IPS-20b (cell line): ENCODE measurements at regions not wholly inside any gene's neighbourhood (a gene's known extent, or its start where the extent isn't known, plus 50 kb on each side); places are given as distances from the start of the nearest gene placed in this dataset.

Source experiments
- H3K27ac ChIP-seq: one replicate; pipeline ENCODE4 v1.5.1; 2013; ENCODE audit warnings: low read length
- H3K27me3 ChIP-seq: 2 replicates; pipeline ENCODE4 v1.6.1; 2013; ENCODE audit warnings: mild to moderate bottlenecking, low read length, inconsistent platforms; ENCODE audit not compliant: insufficient read depth
- H3K36me3 ChIP-seq: 2 replicates; pipeline ENCODE4 v1.6.1; 2013; ENCODE audit warnings: low read depth, mild to moderate bottlenecking, inconsistent platforms, low read length, moderate library complexity; ENCODE audit not compliant: insufficient read depth
- H3K4me1 ChIP-seq: 2 replicates; pipeline ENCODE4 v1.6.1; 2013; ENCODE audit warnings: mild to moderate bottlenecking, control low read depth, inconsistent platforms, low read length, moderate library complexity; ENCODE audit not compliant: insufficient read depth
- H3K4me3 ChIP-seq: 2 replicates; pipeline ENCODE4 v1.5.1; 2013; ENCODE audit warnings: mild to moderate bottlenecking, low read length, inconsistent platforms
- H3K9ac ChIP-seq: 2 replicates; pipeline ENCODE4 v1.6.1; 2013; ENCODE audit warnings: low read depth, mild to moderate bottlenecking, inconsistent platforms, low read length, moderate library complexity
- H3K9me3 ChIP-seq: 2 replicates; pipeline ENCODE4 v1.6.1; 2013; ENCODE audit warnings: mild to moderate bottlenecking, low read depth, low read length, inconsistent platforms; ENCODE audit not compliant: insufficient read depth

- Histone ChIP-seq H3K36me3 (no peaks in the 10 kb centered on the region), H3K27ac (no peak overlapping the region), H3K4me1 (no peaks in the 10 kb centered on the region), H3K4me3 (no peak overlapping the region), H3K9me3 (no peaks in the 10 kb centered on the region), H3K9ac (no peak overlapping the region), H3K27me3 (no peaks in the 10 kb centered on the region)
These were observed 766.2 kb upstream of the LRRC4C start for GRCh38 chr11:42225664-42226063.

- Histone ChIP-seq H3K4me3 (no peak overlapping the region), H3K9me3 (no peaks in the 10 kb centered on the region), H3K27ac (no peak overlapping the region), H3K36me3 (no peaks in the 10 kb centered on the region), H3K4me1 (peaks cover 35% of the 10 kb centered on the region), H3K27me3 (no peaks in the 10 kb centered on the region), H3K9ac (no peak overlapping the region)
These were observed 773.2 kb upstream of the LRRC4C start for GRCh38 chr11:42232673-42233072.

- Histone ChIP-seq H3K27ac (no peak overlapping the region), H3K9ac (peak overlapping the region; percentile 23; the same call in 1 of the 2 replicates)
These were observed 775.0 kb upstream of the LRRC4C start for GRCh38 chr11:42234451-42234951.

GRCh38 chr11:42237701-42238235 is 778.3 kb upstream of the LRRC4C start:
- Histone ChIP-seq H3K9ac (no peak overlapping the region), H3K27me3 (no peaks in the 10 kb centered on the region), H3K27ac (no peak overlapping the region), H3K36me3 (no peaks in the 10 kb centered on the region), H3K9me3 (no peaks in the 10 kb centered on the region), H3K4me1 (peaks cover 27% of the 10 kb centered on the region), H3K4me3 (no peak overlapping the region)

More at GRCh38 chr11:42234451-42234951, 775.0 kb upstream of the LRRC4C start:
- Histone ChIP-seq H3K9me3 (no peaks in the 10 kb centered on the region), H3K36me3 (no peaks in the 10 kb centered on the region), H3K27me3 (no peaks in the 10 kb centered on the region), H3K4me3 (0 out of 2 replicates have a peak overlapping the region, but pooled peaks have one; percentile 17), H3K4me1 (peaks cover 35% of the 10 kb centered on the region)

GRCh38 chr11:42239188-42239587 is 779.7 kb upstream of the LRRC4C start:
- Histone ChIP-seq H3K4me1 (peaks cover 23% of the 10 kb centered on the region), H3K9me3 (no peaks in the 10 kb centered on the region), H3K36me3 (no peaks in the 10 kb centered on the region), H3K4me3 (no peak overlapping the region), H3K27ac (no peak overlapping the region), H3K27me3 (no peaks in the 10 kb centered on the region), H3K9ac (no peak overlapping the region)

GRCh38 chr11:42243385-42243784 is 783.9 kb upstream of the LRRC4C start:
- Histone ChIP-seq H3K9me3 (no peaks in the 10 kb centered on the region), H3K36me3 (no peaks in the 10 kb centered on the region), H3K9ac (no peak overlapping the region), H3K4me3 (no peak overlapping the region), H3K27ac (no peak overlapping the region), H3K4me1 (peaks cover 14% of the 10 kb centered on the region; the same call in 1 of the 2 replicates), H3K27me3 (no peaks in the 10 kb centered on the region)

- H3K4me3 ChIP-seq = no peak overlapping the region
- no peak overlapping the region for H3K27ac ChIP-seq
- H3K9me3 ChIP-seq = no peaks in the 10 kb centered on the region
- no peaks in the 10 kb centered on the region for H3K36me3 ChIP-seq
- no peaks in the 10 kb centered on the region for H3K27me3 ChIP-seq
- no peak overlapping the region for H3K9ac ChIP-seq
- peaks cover 14% of the 10 kb centered on the region; the same call in 1 of the 2 replicates for H3K4me1 ChIP-seq
These were observed 784.9 kb upstream of the LRRC4C start for GRCh38 chr11:42244376-42244775.

GRCh38 chr11:42249401-42249800 is 789.9 kb upstream of the LRRC4C start:
- no peak overlapping the region for H3K9ac ChIP-seq
- no peak overlapping the region for H3K4me3 ChIP-seq

GRCh38 chr11:42249956-42250355 is 790.5 kb upstream of the LRRC4C start:
- no peak overlapping the region for H3K4me3 ChIP-seq
- H3K9ac ChIP-seq = no peak overlapping the region
- no peaks in the 10 kb centered on the region for H3K4me1 ChIP-seq
- no peaks in the 10 kb centered on the region; the same call in 1 of the 2 replicates for H3K9me3 ChIP-seq
- H3K27me3 ChIP-seq = no peaks in the 10 kb centered on the region
- no peak overlapping the region for H3K27ac ChIP-seq
- no peaks in the 10 kb centered on the region for H3K36me3 ChIP-seq

More at GRCh38 chr11:42249401-42249800, 789.9 kb upstream of the LRRC4C start:
- Histone ChIP-seq H3K27me3 (no peaks in the 10 kb centered on the region), H3K4me1 (peaks cover 1% of the 10 kb centered on the region; the same call in 1 of the 2 replicates), H3K27ac (no peak overlapping the region), H3K9me3 (no peaks in the 10 kb centered on the region; the same call in 1 of the 2 replicates), H3K36me3 (no peaks in the 10 kb centered on the region)

GRCh38 chr11:42251984-42252383 is 792.5 kb upstream of the LRRC4C start:
- no peaks in the 10 kb centered on the region for H3K4me1 ChIP-seq
- no peaks in the 10 kb centered on the region for H3K36me3 ChIP-seq
- no peak overlapping the region for H3K4me3 ChIP-seq
- no peaks in the 10 kb centered on the region for H3K27me3 ChIP-seq
- no peak overlapping the region for H3K27ac ChIP-seq
- no peak overlapping the region for H3K9ac ChIP-seq
- H3K9me3 ChIP-seq = no peaks in the 10 kb centered on the region; the same call in 1 of the 2 replicates

GRCh38 chr11:42253156-42253555 is 793.7 kb upstream of the LRRC4C start:
- no peak overlapping the region for H3K4me3 ChIP-seq
- H3K9ac ChIP-seq = no peak overlapping the region
- no peak overlapping the region for H3K27ac ChIP-seq
- H3K4me1 ChIP-seq = no peaks in the 10 kb centered on the region
- H3K9me3 ChIP-seq = no peaks in the 10 kb centered on the region; the same call in 1 of the 2 replicates
- no peaks in the 10 kb centered on the region for H3K36me3 ChIP-seq
- no peaks in the 10 kb centered on the region for H3K27me3 ChIP-seq

GRCh38 chr11:42255906-42256305 is 796.5 kb upstream of the LRRC4C start:
- Histone ChIP-seq H3K9ac (no peak overlapping the region), H3K27ac (no peak overlapping the region), H3K27me3 (no peaks in the 10 kb centered on the region), H3K9me3 (no peaks in the 10 kb centered on the region; the same call in 1 of the 2 replicates), H3K4me3 (no peak overlapping the region), H3K36me3 (no peaks in the 10 kb centered on the region), H3K4me1 (no peaks in the 10 kb centered on the region)
